GM23338 (cell line): ENCODE measurements at regions not wholly inside any gene's neighbourhood (a gene's known extent, or its start where the extent isn't known, plus 50 kb on each side); places are given as distances from the start of the nearest gene placed in this dataset.

Source experiments
- ATAC-seq: fragments of 200-7000 bp; cut with Tn5 transposase; 3 replicates; pipeline ENCODE4 v1.9.1; 2020
- DNase-seq: peaks from one replicate; pipeline ENCODE4 v3.0.0-alpha.2; 2015; ENCODE audit warnings: low spot score
- H2AFZ ChIP-seq: fragments of 200-600 bp; sonication (generic); 2 replicates; pipeline ENCODE4 v1.8.0; 2016; ENCODE audit warnings: antibody characterized with exemption, mild to moderate bottlenecking, moderate library complexity
- H3F3A ChIP-seq: fragments of 200-600 bp; sonication (generic); replicated peaks from 2 replicates; pipeline ENCODE4 v1.8.0; 2017; ENCODE audit warnings: antibody characterized with exemption, mixed run types, low read depth
- H3K27ac ChIP-seq: fragments of 200-600 bp; sonication (generic); 2 replicates; pipeline ENCODE4 v1.6.1; 2016; ENCODE audit warnings: low read depth
- H3K27me3 ChIP-seq: fragments of 200-600 bp; sonication (generic); 2 replicates; pipeline ENCODE4 v1.8.0; 2016; ENCODE audit warnings: mild to moderate bottlenecking, mixed run types, moderate library complexity; ENCODE audit not compliant: insufficient read depth
- H3K36me3 ChIP-seq: fragments of 200-600 bp; sonication (generic); 2 replicates; pipeline ENCODE4 v1.8.0; 2016; ENCODE audit warnings: mild to moderate bottlenecking; ENCODE audit not compliant: insufficient read depth
- H3K4me1 ChIP-seq: fragments of 200-600 bp; sonication (generic); 2 replicates; pipeline ENCODE4 v1.8.0; 2016; ENCODE audit warnings: mild to moderate bottlenecking, moderate library complexity; ENCODE audit not compliant: insufficient read depth
- H3K4me2 ChIP-seq: fragments of 200-600 bp; sonication (generic); 2 replicates; pipeline ENCODE4 v1.7.1; 2017; ENCODE audit warnings: mixed run types
- H3K4me3 ChIP-seq: fragments of 200-600 bp; sonication (generic); 2 replicates; pipeline ENCODE4 v1.6.1; 2016; ENCODE audit warnings: mixed run types
- H3K79me2 ChIP-seq: fragments of 200-600 bp; sonication (generic); replicated peaks from 2 replicates; pipeline ENCODE4 v1.8.0; 2017; ENCODE audit warnings: mild to moderate bottlenecking; ENCODE audit not compliant: insufficient read depth
- H3K9me2 ChIP-seq: fragments of 200-600 bp; sonication (generic); 2 replicates; pipeline ENCODE4 v1.8.0; 2017; ENCODE audit not compliant: insufficient read depth
- H4K20me1 ChIP-seq: fragments of 200-600 bp; sonication (generic); replicated peaks from 2 replicates; pipeline ENCODE4 v1.8.0; 2017; ENCODE audit warnings: mild to moderate bottlenecking; ENCODE audit not compliant: insufficient read depth
- H3K27ac Mint-ChIP-seq: 2 replicates; pipeline ENCODE4 v1.8.0; 2020; ENCODE audit warnings: inconsistent platforms, mild to moderate bottlenecking, moderate library complexity, mixed read lengths
- H3K27me3 Mint-ChIP-seq: 3 replicates; pipeline ENCODE4 v1.8.0; 2022; ENCODE audit warnings: low read depth, mild to moderate bottlenecking, moderate library complexity, mixed read lengths, inconsistent platforms; ENCODE audit not compliant: insufficient read depth, poor library complexity
- H3K36me3 Mint-ChIP-seq: 3 replicates; pipeline ENCODE4 v1.8.0; 2021; ENCODE audit warnings: low read depth, mild to moderate bottlenecking, inconsistent platforms, moderate library complexity, mixed read lengths
- H3K4me1 Mint-ChIP-seq: 3 replicates; pipeline ENCODE4 v1.8.0; 2020; ENCODE audit warnings: mild to moderate bottlenecking, inconsistent platforms, mixed read lengths
- H3K4me3 Mint-ChIP-seq: 3 replicates; pipeline ENCODE4 v1.8.0; 2021; ENCODE audit warnings: moderate library complexity, mild to moderate bottlenecking, inconsistent platforms, mixed read lengths
- H3K9me3 Mint-ChIP-seq: 3 replicates; pipeline ENCODE4 v1.8.0; 2020; ENCODE audit warnings: moderate library complexity, mild to moderate bottlenecking, inconsistent platforms, mixed read lengths
- POLR2AphosphoS5 ChIP-seq: IDR thresholded peaks from 2 replicates; pipeline ENCODE4 v1.6.1; 2016; ENCODE audit warnings: antibody characterized with exemption, low read depth
- STAT1 ChIP-seq: IDR thresholded peaks from one replicate; pipeline ENCODE4 v1.6.1; 2016; ENCODE audit warnings: antibody characterized with exemption; ENCODE audit not compliant: unreplicated experiment
- ZNF114 ChIP-seq: fragments of 250-450 bp; sonication (Bioruptor Pico); IDR thresholded peaks from 2 replicates; pipeline ENCODE4 v1.5.0; 2020; ENCODE audit warnings: mild to moderate bottlenecking, moderate library complexity
- ZNF331 ChIP-seq: fragments of 250-450 bp; sonication (Bioruptor Pico); IDR thresholded peaks from 2 replicates; pipeline ENCODE4 v1.5.0; 2020; ENCODE audit warnings: low read depth, mild to moderate bottlenecking, moderate library complexity
- TF ChIP-seq, protein P1 (sequence below): IDR thresholded peaks from one replicate; pipeline ENCODE4 v1.6.1; 2018; ENCODE audit warnings: antibody characterized with exemption; ENCODE audit not compliant: unreplicated experiment
- TF ChIP-seq, protein P2 (sequence below): IDR thresholded peaks from 2 replicates; pipeline ENCODE4 v1.6.1; 2016; ENCODE audit warnings: antibody characterized with exemption
- TF ChIP-seq, protein P3 (sequence below): fragments of 250-450 bp; sonication (Bioruptor Pico); IDR thresholded peaks from 2 replicates; pipeline ENCODE4 v1.5.0; 2020; ENCODE audit warnings: mild to moderate bottlenecking, moderate library complexity

GRCh38 chr2:167803449-167803988 lies 443.9 kb downstream of the STK39 start:
- Mint-ChIP-seq H3K27ac (no peak overlapping the region), H3K4me3 (no peak overlapping the region), H3K27me3 (no peaks in the 10 kb centered on the region), H3K9me3 (peaks cover 24% of the 10 kb centered on the region), H3K36me3 (peaks cover 10% of the 10 kb centered on the region), H3K4me1 (peaks cover 15% of the 10 kb centered on the region)
- no peaks in the 10 kb centered on the region for H3F3A ChIP-seq
- ATAC-seq (no peak), DNase-seq (no peak)
- peaks cover 10% of the 10 kb centered on the region for H3K79me2 ChIP-seq
- TF ChIP-seq, protein P1, sequence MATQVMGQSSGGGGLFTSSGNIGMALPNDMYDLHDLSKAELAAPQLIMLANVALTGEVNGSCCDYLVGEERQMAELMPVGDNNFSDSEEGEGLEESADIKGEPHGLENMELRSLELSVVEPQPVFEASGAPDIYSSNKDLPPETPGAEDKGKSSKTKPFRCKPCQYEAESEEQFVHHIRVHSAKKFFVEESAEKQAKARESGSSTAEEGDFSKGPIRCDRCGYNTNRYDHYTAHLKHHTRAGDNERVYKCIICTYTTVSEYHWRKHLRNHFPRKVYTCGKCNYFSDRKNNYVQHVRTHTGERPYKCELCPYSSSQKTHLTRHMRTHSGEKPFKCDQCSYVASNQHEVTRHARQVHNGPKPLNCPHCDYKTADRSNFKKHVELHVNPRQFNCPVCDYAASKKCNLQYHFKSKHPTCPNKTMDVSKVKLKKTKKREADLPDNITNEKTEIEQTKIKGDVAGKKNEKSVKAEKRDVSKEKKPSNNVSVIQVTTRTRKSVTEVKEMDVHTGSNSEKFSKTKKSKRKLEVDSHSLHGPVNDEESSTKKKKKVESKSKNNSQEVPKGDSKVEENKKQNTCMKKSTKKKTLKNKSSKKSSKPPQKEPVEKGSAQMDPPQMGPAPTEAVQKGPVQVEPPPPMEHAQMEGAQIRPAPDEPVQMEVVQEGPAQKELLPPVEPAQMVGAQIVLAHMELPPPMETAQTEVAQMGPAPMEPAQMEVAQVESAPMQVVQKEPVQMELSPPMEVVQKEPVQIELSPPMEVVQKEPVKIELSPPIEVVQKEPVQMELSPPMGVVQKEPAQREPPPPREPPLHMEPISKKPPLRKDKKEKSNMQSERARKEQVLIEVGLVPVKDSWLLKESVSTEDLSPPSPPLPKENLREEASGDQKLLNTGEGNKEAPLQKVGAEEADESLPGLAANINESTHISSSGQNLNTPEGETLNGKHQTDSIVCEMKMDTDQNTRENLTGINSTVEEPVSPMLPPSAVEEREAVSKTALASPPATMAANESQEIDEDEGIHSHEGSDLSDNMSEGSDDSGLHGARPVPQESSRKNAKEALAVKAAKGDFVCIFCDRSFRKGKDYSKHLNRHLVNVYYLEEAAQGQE, result no peak
- TF ChIP-seq ZNF114 (CRISPR knock-in tag) (no peak), STAT1 (no peak), POLR2AphosphoS5 (no peak), ZNF331 (no peak)
- TF ChIP-seq, protein P2, sequence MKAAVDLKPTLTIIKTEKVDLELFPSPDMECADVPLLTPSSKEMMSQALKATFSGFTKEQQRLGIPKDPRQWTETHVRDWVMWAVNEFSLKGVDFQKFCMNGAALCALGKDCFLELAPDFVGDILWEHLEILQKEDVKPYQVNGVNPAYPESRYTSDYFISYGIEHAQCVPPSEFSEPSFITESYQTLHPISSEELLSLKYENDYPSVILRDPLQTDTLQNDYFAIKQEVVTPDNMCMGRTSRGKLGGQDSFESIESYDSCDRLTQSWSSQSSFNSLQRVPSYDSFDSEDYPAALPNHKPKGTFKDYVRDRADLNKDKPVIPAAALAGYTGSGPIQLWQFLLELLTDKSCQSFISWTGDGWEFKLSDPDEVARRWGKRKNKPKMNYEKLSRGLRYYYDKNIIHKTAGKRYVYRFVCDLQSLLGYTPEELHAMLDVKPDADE, result no peak
- H2AFZ ChIP-seq, result no peak overlapping the region
- H3K36me3 ChIP-seq, result no peaks in the 10 kb centered on the region
- no peaks in the 10 kb centered on the region for H3K27me3 ChIP-seq
- H3K9me2 ChIP-seq, result no peaks in the 10 kb centered on the region
- no peak overlapping the region for H3K4me3 ChIP-seq
- H4K20me1 ChIP-seq, result no peaks in the 10 kb centered on the region
- H3K27ac ChIP-seq, result no peak overlapping the region
- no peak overlapping the region for H3K4me2 ChIP-seq
- H3K4me1 ChIP-seq, result peaks cover 15% of the 10 kb centered on the region; the same call in 1 of the 2 replicates

- H3F3A ChIP-seq, result no peaks in the 10 kb centered on the region
- H3K27me3 ChIP-seq, result no peaks in the 10 kb centered on the region
- peaks cover 13% of the 10 kb centered on the region; the same call in 2 of the 3 replicates for H3K9me3 Mint-ChIP-seq
- H3K36me3 Mint-ChIP-seq, result peaks cover 11% of the 10 kb centered on the region
- H3K27ac ChIP-seq, result no peak overlapping the region
- no peak overlapping the region for H3K27ac Mint-ChIP-seq
- H3K4me1 Mint-ChIP-seq, result peaks cover 29% of the 10 kb centered on the region
- no peaks in the 10 kb centered on the region for H3K79me2 ChIP-seq
- H3K4me2 ChIP-seq, result no peak overlapping the region
- H2AFZ ChIP-seq, result no peak overlapping the region
- no peak overlapping the region for H3K4me3 Mint-ChIP-seq
- DNase-seq, result no peak
- no peaks in the 10 kb centered on the region for H3K9me2 ChIP-seq
- H3K36me3 ChIP-seq, result no peaks in the 10 kb centered on the region
- ATAC-seq, result no peak
- H3K27me3 Mint-ChIP-seq, result peaks cover 2% of the 10 kb centered on the region
- no peak overlapping the region for H3K4me3 ChIP-seq
- no peaks in the 10 kb centered on the region for H4K20me1 ChIP-seq
- peaks cover 26% of the 10 kb centered on the region for H3K4me1 ChIP-seq
- TF ChIP-seq, protein P2, result no peak
- TF ChIP-seq, protein P3, sequence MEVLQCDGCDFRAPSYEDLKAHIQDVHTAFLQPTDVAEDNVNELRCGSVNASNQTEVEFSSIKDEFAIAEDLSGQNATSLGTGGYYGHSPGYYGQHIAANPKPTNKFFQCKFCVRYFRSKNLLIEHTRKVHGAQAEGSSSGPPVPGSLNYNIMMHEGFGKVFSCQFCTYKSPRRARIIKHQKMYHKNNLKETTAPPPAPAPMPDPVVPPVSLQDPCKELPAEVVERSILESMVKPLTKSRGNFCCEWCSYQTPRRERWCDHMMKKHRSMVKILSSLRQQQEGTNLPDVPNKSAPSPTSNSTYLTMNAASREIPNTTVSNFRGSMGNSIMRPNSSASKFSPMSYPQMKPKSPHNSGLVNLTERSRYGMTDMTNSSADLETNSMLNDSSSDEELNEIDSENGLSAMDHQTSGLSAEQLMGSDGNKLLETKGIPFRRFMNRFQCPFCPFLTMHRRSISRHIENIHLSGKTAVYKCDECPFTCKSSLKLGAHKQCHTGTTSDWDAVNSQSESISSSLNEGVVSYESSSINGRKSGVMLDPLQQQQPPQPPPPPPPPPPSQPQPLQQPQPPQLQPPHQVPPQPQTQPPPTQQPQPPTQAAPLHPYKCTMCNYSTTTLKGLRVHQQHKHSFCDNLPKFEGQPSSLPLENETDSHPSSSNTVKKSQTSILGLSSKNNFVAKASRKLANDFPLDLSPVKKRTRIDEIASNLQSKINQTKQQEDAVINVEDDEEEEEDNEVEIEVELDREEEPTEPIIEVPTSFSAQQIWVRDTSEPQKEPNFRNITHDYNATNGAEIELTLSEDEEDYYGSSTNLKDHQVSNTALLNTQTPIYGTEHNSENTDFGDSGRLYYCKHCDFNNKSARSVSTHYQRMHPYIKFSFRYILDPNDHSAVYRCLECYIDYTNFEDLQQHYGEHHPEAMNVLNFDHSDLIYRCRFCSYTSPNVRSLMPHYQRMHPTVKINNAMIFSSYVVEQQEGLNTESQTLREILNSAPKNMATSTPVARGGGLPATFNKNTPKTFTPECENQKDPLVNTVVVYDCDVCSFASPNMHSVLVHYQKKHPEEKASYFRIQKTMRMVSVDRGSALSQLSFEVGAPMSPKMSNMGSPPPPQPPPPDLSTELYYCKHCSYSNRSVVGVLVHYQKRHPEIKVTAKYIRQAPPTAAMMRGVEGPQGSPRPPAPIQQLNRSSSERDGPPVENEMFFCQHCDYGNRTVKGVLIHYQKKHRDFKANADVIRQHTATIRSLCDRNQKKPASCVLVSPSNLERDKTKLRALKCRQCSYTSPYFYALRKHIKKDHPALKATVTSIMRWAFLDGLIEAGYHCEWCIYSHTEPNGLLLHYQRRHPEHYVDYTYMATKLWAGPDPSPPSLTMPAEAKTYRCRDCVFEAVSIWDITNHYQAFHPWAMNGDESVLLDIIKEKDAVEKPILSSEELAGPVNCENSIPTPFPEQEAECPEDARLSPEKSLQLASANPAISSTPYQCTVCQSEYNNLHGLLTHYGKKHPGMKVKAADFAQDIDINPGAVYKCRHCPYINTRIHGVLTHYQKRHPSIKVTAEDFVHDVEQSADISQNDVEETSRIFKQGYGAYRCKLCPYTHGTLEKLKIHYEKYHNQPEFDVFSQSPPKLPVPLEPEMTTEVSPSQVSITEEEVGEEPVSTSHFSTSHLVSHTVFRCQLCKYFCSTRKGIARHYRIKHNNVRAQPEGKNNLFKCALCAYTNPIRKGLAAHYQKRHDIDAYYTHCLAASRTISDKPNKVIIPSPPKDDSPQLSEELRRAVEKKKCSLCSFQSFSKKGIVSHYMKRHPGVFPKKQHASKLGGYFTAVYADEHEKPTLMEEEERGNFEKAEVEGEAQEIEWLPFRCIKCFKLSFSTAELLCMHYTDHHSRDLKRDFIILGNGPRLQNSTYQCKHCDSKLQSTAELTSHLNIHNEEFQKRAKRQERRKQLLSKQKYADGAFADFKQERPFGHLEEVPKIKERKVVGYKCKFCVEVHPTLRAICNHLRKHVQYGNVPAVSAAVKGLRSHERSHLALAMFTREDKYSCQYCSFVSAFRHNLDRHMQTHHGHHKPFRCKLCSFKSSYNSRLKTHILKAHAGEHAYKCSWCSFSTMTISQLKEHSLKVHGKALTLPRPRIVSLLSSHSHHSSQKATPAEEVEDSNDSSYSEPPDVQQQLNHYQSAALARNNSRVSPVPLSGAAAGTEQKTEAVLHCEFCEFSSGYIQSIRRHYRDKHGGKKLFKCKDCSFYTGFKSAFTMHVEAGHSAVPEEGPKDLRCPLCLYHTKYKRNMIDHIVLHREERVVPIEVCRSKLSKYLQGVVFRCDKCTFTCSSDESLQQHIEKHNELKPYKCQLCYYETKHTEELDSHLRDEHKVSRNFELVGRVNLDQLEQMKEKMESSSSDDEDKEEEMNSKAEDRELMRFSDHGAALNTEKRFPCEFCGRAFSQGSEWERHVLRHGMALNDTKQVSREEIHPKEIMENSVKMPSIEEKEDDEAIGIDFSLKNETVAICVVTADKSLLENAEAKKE (CRISPR knock-in tag), result no peak
- TF ChIP-seq POLR2AphosphoS5 (no peak), ZNF114 (CRISPR knock-in tag) (no peak)
These were observed 452.7 kb downstream of the STK39 start for GRCh38 chr2:167794554-167795255.
